Activated effector memory CD4-positive, alpha-beta T cell treated with anti-CD3 and anti-CD28 coated beads, Interleukin-2, amount 50 U/mL, for 16 hours (primary cell): ENCODE measurements at regions not wholly inside any gene's neighbourhood (a gene's known extent, or its start where the extent isn't known, plus 50 kb on each side); places are given as distances from the start of the nearest gene placed in this dataset.

Experiments
- DNase-seq: peaks from one replicate; pipeline ENCODE4 v3.0.0-alpha.2; 2020

- no peak for DNase-seq
Measured at GRCh38 chr2:41610501-41611190, 437.2 kb upstream of the PKDCC start.

GRCh38 chr2:41618754-41619153, 429.1 kb upstream of the PKDCC start:
- DNase-seq, result no peak

GRCh38 chr2:41621095-41621494, 426.7 kb upstream of the PKDCC start:
- no peak for DNase-seq

GRCh38 chr2:41621563-41621962, 426.3 kb upstream of the PKDCC start:
- no peak for DNase-seq

GRCh38 chr2:41622301-41622700, 425.5 kb upstream of the PKDCC start:
- DNase-seq, result no peak

GRCh38 chr2:41626936-41627335, 420.9 kb upstream of the PKDCC start:
- DNase-seq, result no peak

- no peak for DNase-seq
Measured at GRCh38 chr2:41634686-41635085, 413.1 kb upstream of the PKDCC start.

GRCh38 chr2:41644936-41645335, 402.9 kb upstream of the PKDCC start:
- DNase-seq, result no peak

- DNase-seq, result no peak
Measured at GRCh38 chr2:41647468-41648050, 400.3 kb upstream of the PKDCC start.

- no peak for DNase-seq
Measured at GRCh38 chr2:41657226-41657625, 390.6 kb upstream of the PKDCC start.

- DNase-seq, result no peak
Measured at GRCh38 chr2:41659758-41660157, 388.1 kb upstream of the PKDCC start.

- no peak for DNase-seq
Measured at GRCh38 chr2:41662461-41662860, 385.4 kb upstream of the PKDCC start.

GRCh38 chr2:41663056-41663455, 384.8 kb upstream of the PKDCC start:
- DNase-seq, result no peak

GRCh38 chr2:41668529-41668928, 379.3 kb upstream of the PKDCC start:
- DNase-seq, result no peak

- DNase-seq, result no peak
Measured at GRCh38 chr2:41678639-41679038, 369.2 kb upstream of the PKDCC start.

GRCh38 chr2:41686156-41686555, 361.7 kb upstream of the PKDCC start:
- DNase-seq, result no peak

GRCh38 chr2:41691561-41691960, 356.3 kb upstream of the PKDCC start:
- no peak for DNase-seq

GRCh38 chr2:41694536-41695049, 353.2 kb upstream of the PKDCC start:
- DNase-seq, result no peak

- DNase-seq, result no peak
Measured at GRCh38 chr2:41695198-41696113, 352.4 kb upstream of the PKDCC start.

- DNase-seq, result no peak
Measured at GRCh38 chr2:41697389-41697788, 350.4 kb upstream of the PKDCC start.

- no peak for DNase-seq
Measured at GRCh38 chr2:41698678-41699422, 349.0 kb upstream of the PKDCC start.

- no peak for DNase-seq
Measured at GRCh38 chr2:41701231-41701630, 346.6 kb upstream of the PKDCC start.

GRCh38 chr2:41703123-41703522, 344.7 kb upstream of the PKDCC start:
- DNase-seq, result no peak
